Fibroblast of peridontal ligament (primary cell): ENCODE measurements at regions not wholly inside any gene's neighbourhood (a gene's known extent, or its start where the extent isn't known, plus 50 kb on each side); places are given as distances from the start of the nearest gene placed in this dataset.

ENCODE experiments used
- DNase-seq: peaks from one replicate; pipeline ENCODE4 v3.0.0-alpha.2; 2010; ENCODE audit errors: extremely low read depth

- no peak for DNase-seq
These were observed 68.3 kb upstream of the EDN1 start for GRCh38 chr6:12221856-12222255.

GRCh38 chr6:12222405-12223366 is 67.5 kb upstream of the EDN1 start:
- DNase-seq: no peak

DNA sequence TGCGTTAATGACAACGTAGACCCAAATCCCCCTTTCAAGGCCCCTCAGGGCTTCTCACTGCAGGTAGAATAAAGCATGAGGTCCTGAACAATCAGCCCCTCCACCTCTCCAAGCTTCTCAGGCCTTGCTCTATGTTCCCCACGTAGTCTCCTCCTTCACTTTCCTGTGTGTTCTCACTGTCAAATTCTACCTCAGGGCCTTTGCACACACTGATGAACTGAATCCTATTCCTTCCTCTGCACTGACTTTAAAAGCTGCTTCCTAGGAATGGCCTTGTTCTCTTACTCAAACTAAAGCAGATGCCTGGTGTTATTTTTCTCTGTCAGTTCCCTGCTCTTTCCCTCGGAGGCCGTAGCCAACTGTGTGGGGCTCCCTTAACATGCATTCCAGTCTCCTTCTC is 66.8 kb upstream of the EDN1 start:
- DNase-seq: no peak

GRCh38 chr6:12224251-12224650 is 65.9 kb upstream of the EDN1 start:
- no peak for DNase-seq

- DNase-seq: no peak
These were observed 61.6 kb upstream of the EDN1 start for GRCh38 chr6:12228447-12229146.

- no peak for DNase-seq
These were observed 60.8 kb upstream of the EDN1 start for GRCh38 chr6:12229332-12229731.

GRCh38 chr6:12230523-12230922 is 59.6 kb upstream of the EDN1 start:
- DNase-seq: no peak

- no peak for DNase-seq
These were observed 57.8 kb upstream of the EDN1 start for GRCh38 chr6:12232339-12232738.

GRCh38 chr6:12232821-12233220 is 57.3 kb upstream of the EDN1 start:
- DNase-seq: no peak

- peak; percentile 90 for DNase-seq
These were observed 56.2 kb upstream of the EDN1 start for GRCh38 chr6:12233693-12234571.

DNA sequence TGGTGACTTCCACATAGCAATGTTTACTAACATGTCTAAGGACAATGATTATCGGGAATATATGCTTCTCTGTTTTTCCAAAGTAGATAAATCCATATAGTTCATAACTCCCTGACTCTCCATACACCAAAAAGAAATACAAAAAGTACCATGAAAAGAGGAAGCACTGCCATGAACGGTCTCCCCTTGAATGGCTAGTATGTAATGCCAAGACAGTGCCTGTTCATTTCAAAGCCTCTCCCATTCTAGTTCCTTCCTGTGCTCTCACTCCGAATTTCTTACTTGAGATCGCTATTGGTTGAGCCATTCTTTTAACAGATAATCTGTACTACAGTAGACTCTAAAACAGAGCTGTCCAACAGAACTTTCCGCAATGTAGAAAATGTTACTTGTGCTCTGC is 54.8 kb upstream of the EDN1 start:
- no peak for DNase-seq

DNA sequence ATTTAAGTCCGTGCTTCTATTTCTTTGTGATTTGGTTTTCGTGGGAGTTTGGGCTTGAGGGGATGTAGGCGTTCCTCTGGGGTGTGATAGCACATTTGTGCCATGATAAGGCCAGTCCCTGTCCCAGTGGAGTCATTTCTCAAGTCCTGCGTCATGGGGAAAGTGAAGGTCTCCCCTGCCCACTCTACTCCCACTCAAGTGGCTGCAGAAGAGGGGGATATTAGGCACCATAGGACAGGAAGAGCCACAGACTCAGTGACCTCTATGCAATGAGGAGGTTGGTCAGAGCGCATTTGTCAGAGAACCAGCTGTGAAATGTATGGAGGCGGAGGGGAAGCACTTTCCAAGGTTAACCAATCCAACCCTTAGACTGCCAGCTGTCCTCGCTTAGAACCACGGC is 51.9 kb upstream of the EDN1 start:
- DNase-seq: no peak
